ENCODE measurements at regions not wholly inside any gene's neighbourhood (a gene's known extent, or its start where the extent isn't known, plus 50 kb on each side); places are given as distances from the start of the nearest gene placed in this dataset.

DNA sequence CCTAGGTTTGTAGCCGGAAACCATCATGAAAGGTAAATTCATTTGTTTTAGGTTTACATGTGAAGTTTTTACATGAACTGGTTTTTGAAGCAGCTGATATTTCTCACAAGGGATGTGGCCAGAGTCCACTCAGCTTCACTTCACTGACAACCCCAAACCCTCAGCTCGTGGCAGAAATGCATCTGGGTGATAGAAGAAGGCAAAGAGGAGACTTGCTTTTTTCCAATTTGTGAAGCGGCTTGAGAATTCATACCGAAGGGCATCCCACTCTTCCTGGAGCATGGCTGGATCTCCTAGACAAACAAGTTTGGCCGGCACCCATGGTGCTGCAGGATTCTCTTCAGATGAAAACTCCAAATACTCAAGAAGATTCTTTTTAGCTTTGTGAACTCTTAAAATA, 392.8 kb upstream of the CNR1 start:
- TF ChIP-seq, protein P1, sequence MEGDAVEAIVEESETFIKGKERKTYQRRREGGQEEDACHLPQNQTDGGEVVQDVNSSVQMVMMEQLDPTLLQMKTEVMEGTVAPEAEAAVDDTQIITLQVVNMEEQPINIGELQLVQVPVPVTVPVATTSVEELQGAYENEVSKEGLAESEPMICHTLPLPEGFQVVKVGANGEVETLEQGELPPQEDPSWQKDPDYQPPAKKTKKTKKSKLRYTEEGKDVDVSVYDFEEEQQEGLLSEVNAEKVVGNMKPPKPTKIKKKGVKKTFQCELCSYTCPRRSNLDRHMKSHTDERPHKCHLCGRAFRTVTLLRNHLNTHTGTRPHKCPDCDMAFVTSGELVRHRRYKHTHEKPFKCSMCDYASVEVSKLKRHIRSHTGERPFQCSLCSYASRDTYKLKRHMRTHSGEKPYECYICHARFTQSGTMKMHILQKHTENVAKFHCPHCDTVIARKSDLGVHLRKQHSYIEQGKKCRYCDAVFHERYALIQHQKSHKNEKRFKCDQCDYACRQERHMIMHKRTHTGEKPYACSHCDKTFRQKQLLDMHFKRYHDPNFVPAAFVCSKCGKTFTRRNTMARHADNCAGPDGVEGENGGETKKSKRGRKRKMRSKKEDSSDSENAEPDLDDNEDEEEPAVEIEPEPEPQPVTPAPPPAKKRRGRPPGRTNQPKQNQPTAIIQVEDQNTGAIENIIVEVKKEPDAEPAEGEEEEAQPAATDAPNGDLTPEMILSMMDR (IDR thresholded peaks at IDR 0.05 in 4 of 5, conservative IDR thresholded peaks at IDR 0.05 in 1 of 5) = no peak
- TF ChIP-seq POLR2A (IDR thresholded peaks at IDR 0.05) = no peak

Measured in gastrocnemius medialis (tissue), 4 donors.